GM23338 (cell line): ENCODE measurements at regions not wholly inside any gene's neighbourhood (a gene's known extent, or its start where the extent isn't known, plus 50 kb on each side); places are given as distances from the start of the nearest gene placed in this dataset.

Source experiments
- ATAC-seq: fragments of 200-7000 bp; cut with Tn5 transposase; 3 replicates; pipeline ENCODE4 v1.9.1; 2020
- DNase-seq: peaks from one replicate; pipeline ENCODE4 v3.0.0-alpha.2; 2015; ENCODE audit warnings: low spot score
- H2AFZ ChIP-seq: fragments of 200-600 bp; sonication (generic); 2 replicates; pipeline ENCODE4 v1.8.0; 2016; ENCODE audit warnings: antibody characterized with exemption, mild to moderate bottlenecking, moderate library complexity
- H3F3A ChIP-seq: fragments of 200-600 bp; sonication (generic); replicated peaks from 2 replicates; pipeline ENCODE4 v1.8.0; 2017; ENCODE audit warnings: antibody characterized with exemption, mixed run types, low read depth
- H3K27ac ChIP-seq: fragments of 200-600 bp; sonication (generic); 2 replicates; pipeline ENCODE4 v1.6.1; 2016; ENCODE audit warnings: low read depth
- H3K27me3 ChIP-seq: fragments of 200-600 bp; sonication (generic); 2 replicates; pipeline ENCODE4 v1.8.0; 2016; ENCODE audit warnings: mild to moderate bottlenecking, mixed run types, moderate library complexity; ENCODE audit not compliant: insufficient read depth
- H3K36me3 ChIP-seq: fragments of 200-600 bp; sonication (generic); 2 replicates; pipeline ENCODE4 v1.8.0; 2016; ENCODE audit warnings: mild to moderate bottlenecking; ENCODE audit not compliant: insufficient read depth
- H3K4me1 ChIP-seq: fragments of 200-600 bp; sonication (generic); 2 replicates; pipeline ENCODE4 v1.8.0; 2016; ENCODE audit warnings: mild to moderate bottlenecking, moderate library complexity; ENCODE audit not compliant: insufficient read depth
- H3K4me2 ChIP-seq: fragments of 200-600 bp; sonication (generic); 2 replicates; pipeline ENCODE4 v1.7.1; 2017; ENCODE audit warnings: mixed run types
- H3K4me3 ChIP-seq: fragments of 200-600 bp; sonication (generic); 2 replicates; pipeline ENCODE4 v1.6.1; 2016; ENCODE audit warnings: mixed run types
- H3K79me2 ChIP-seq: fragments of 200-600 bp; sonication (generic); replicated peaks from 2 replicates; pipeline ENCODE4 v1.8.0; 2017; ENCODE audit warnings: mild to moderate bottlenecking; ENCODE audit not compliant: insufficient read depth
- H3K9me2 ChIP-seq: fragments of 200-600 bp; sonication (generic); 2 replicates; pipeline ENCODE4 v1.8.0; 2017; ENCODE audit not compliant: insufficient read depth
- H4K20me1 ChIP-seq: fragments of 200-600 bp; sonication (generic); replicated peaks from 2 replicates; pipeline ENCODE4 v1.8.0; 2017; ENCODE audit warnings: mild to moderate bottlenecking; ENCODE audit not compliant: insufficient read depth
- H3K27ac Mint-ChIP-seq: 2 replicates; pipeline ENCODE4 v1.8.0; 2020; ENCODE audit warnings: inconsistent platforms, mild to moderate bottlenecking, moderate library complexity, mixed read lengths
- H3K27me3 Mint-ChIP-seq: 3 replicates; pipeline ENCODE4 v1.8.0; 2022; ENCODE audit warnings: low read depth, mild to moderate bottlenecking, moderate library complexity, mixed read lengths, inconsistent platforms; ENCODE audit not compliant: insufficient read depth, poor library complexity
- H3K36me3 Mint-ChIP-seq: 3 replicates; pipeline ENCODE4 v1.8.0; 2021; ENCODE audit warnings: low read depth, mild to moderate bottlenecking, inconsistent platforms, moderate library complexity, mixed read lengths
- H3K4me1 Mint-ChIP-seq: 3 replicates; pipeline ENCODE4 v1.8.0; 2020; ENCODE audit warnings: mild to moderate bottlenecking, inconsistent platforms, mixed read lengths
- H3K4me3 Mint-ChIP-seq: 3 replicates; pipeline ENCODE4 v1.8.0; 2021; ENCODE audit warnings: moderate library complexity, mild to moderate bottlenecking, inconsistent platforms, mixed read lengths
- H3K9me3 Mint-ChIP-seq: 3 replicates; pipeline ENCODE4 v1.8.0; 2020; ENCODE audit warnings: moderate library complexity, mild to moderate bottlenecking, inconsistent platforms, mixed read lengths
- CREB1 ChIP-seq: fragments of 250-450 bp; sonication (Bioruptor Pico); IDR thresholded peaks from 2 replicates; pipeline ENCODE4 v1.5.0; 2020; ENCODE audit warnings: low read depth, mild to moderate bottlenecking, moderate library complexity
- ETS1 ChIP-seq: IDR thresholded peaks from 2 replicates; pipeline ENCODE4 v1.6.1; 2016; ENCODE audit warnings: antibody characterized with exemption
- EZH2 ChIP-seq: fragments of 200-600 bp; sonication (generic); IDR thresholded peaks from one replicate; pipeline ENCODE4 v1.8.0; 2017; ENCODE audit warnings: antibody characterized with exemption, mild to moderate bottlenecking, low read depth; ENCODE audit not compliant: unreplicated experiment
- EZH2phosphoT487 ChIP-seq: fragments of 200-600 bp; sonication (generic); IDR thresholded peaks from one replicate; pipeline ENCODE4 v1.8.1; 2018; ENCODE audit warnings: antibody characterized with exemption; ENCODE audit not compliant: unreplicated experiment
- JUNB ChIP-seq: IDR thresholded peaks from one replicate; pipeline ENCODE4 v1.6.1; 2016; ENCODE audit warnings: antibody characterized with exemption; ENCODE audit not compliant: unreplicated experiment
- NANOG ChIP-seq: IDR thresholded peaks from 2 replicates; pipeline ENCODE4 v1.6.1; 2016; ENCODE audit warnings: antibody characterized with exemption, borderline replicate concordance
- POLR2AphosphoS5 ChIP-seq: IDR thresholded peaks from 2 replicates; pipeline ENCODE4 v1.6.1; 2016; ENCODE audit warnings: antibody characterized with exemption, low read depth
- STAT1 ChIP-seq: IDR thresholded peaks from one replicate; pipeline ENCODE4 v1.6.1; 2016; ENCODE audit warnings: antibody characterized with exemption; ENCODE audit not compliant: unreplicated experiment
- ZNF114 ChIP-seq: fragments of 250-450 bp; sonication (Bioruptor Pico); IDR thresholded peaks from 2 replicates; pipeline ENCODE4 v1.5.0; 2020; ENCODE audit warnings: mild to moderate bottlenecking, moderate library complexity
- ZNF331 ChIP-seq: fragments of 250-450 bp; sonication (Bioruptor Pico); IDR thresholded peaks from 2 replicates; pipeline ENCODE4 v1.5.0; 2020; ENCODE audit warnings: low read depth, mild to moderate bottlenecking, moderate library complexity
- ZNF462 ChIP-seq: fragments of 250-450 bp; sonication (Bioruptor Pico); IDR thresholded peaks from 2 replicates; pipeline ENCODE4 v1.5.0; 2020; ENCODE audit warnings: mild to moderate bottlenecking, moderate library complexity
- TF ChIP-seq, protein P1 (sequence below), 2 experiments: fragments of 200-600 bp in 1 of 2; sonication (generic) in 1 of 2; conservative IDR thresholded peaks; 2 replicates each; pipeline versions ENCODE4 v1.5.1 to v1.6.1; 2016 to 2017; ENCODE audit warnings: antibody characterized with exemption in 2 of 2, low read depth in 2 of 2, mild to moderate bottlenecking in 2 of 2, moderate library complexity in 1 of 2
- TF ChIP-seq, protein P2 (sequence below): IDR thresholded peaks from one replicate; pipeline ENCODE4 v1.6.1; 2018; ENCODE audit warnings: antibody characterized with exemption; ENCODE audit not compliant: unreplicated experiment

DNA sequence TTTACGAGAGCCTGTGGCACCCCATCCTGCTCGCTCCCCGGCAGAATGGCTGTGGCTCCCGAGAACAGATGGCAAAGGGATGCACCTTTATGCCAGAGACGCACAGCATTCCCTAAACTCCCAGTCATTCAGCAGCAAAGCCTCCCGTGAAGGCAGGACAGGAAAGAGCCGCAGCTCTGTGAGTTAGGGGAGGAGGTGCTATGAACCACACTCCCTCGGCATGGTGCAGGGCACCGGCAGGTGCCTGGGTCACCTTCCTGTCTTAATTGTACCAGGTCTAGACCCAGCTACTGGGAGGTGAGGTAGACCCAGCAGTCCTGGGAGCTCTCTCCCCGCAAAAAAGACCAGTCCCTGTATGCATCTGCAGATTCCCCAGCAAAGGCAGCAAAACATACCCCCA lies 149.8 kb downstream of the TWIST2 start:
- no peak overlapping the region for H3K4me2 ChIP-seq
- no peaks in the 10 kb centered on the region for H3F3A ChIP-seq
- ATAC-seq (no peak), DNase-seq (no peak)
- no peaks in the 10 kb centered on the region for H3K27me3 ChIP-seq
- no peaks in the 10 kb centered on the region for H3K4me1 Mint-ChIP-seq
- H2AFZ ChIP-seq: no peak overlapping the region
- H3K4me3 Mint-ChIP-seq: no peak overlapping the region
- no peak overlapping the region for H3K27ac ChIP-seq
- H3K4me3 ChIP-seq: no peak overlapping the region
- H3K36me3 ChIP-seq: no peaks in the 10 kb centered on the region
- no peak overlapping the region for H3K27ac Mint-ChIP-seq
- H3K4me1 ChIP-seq: no peaks in the 10 kb centered on the region
- peaks cover 7% of the 10 kb centered on the region; the same call in 2 of the 3 replicates for H3K36me3 Mint-ChIP-seq
- H3K79me2 ChIP-seq: no peaks in the 10 kb centered on the region
- H3K9me2 ChIP-seq: no peaks in the 10 kb centered on the region
- H3K9me3 Mint-ChIP-seq: peaks cover 32% of the 10 kb centered on the region
- no peaks in the 10 kb centered on the region for H4K20me1 ChIP-seq
- H3K27me3 Mint-ChIP-seq: peaks cover 2% of the 10 kb centered on the region
- no peak for TF ChIP-seq EZH2
- TF ChIP-seq CREB1: no peak
- no peak for TF ChIP-seq ZNF462 (CRISPR knock-in tag)
- no peak for TF ChIP-seq NANOG
- TF ChIP-seq, protein P1, sequence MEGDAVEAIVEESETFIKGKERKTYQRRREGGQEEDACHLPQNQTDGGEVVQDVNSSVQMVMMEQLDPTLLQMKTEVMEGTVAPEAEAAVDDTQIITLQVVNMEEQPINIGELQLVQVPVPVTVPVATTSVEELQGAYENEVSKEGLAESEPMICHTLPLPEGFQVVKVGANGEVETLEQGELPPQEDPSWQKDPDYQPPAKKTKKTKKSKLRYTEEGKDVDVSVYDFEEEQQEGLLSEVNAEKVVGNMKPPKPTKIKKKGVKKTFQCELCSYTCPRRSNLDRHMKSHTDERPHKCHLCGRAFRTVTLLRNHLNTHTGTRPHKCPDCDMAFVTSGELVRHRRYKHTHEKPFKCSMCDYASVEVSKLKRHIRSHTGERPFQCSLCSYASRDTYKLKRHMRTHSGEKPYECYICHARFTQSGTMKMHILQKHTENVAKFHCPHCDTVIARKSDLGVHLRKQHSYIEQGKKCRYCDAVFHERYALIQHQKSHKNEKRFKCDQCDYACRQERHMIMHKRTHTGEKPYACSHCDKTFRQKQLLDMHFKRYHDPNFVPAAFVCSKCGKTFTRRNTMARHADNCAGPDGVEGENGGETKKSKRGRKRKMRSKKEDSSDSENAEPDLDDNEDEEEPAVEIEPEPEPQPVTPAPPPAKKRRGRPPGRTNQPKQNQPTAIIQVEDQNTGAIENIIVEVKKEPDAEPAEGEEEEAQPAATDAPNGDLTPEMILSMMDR (conservative IDR thresholded peaks at IDR 0.05; ENCODE audit: low read depth in 2 of 2): no peak
- no peak for TF ChIP-seq POLR2AphosphoS5
- TF ChIP-seq STAT1: no peak
- no peak for TF ChIP-seq JUNB
- no peak for TF ChIP-seq ETS1
- no peak for TF ChIP-seq ZNF331 (CRISPR knock-in tag)
- no peak for TF ChIP-seq EZH2phosphoT487
- TF ChIP-seq, protein P2, sequence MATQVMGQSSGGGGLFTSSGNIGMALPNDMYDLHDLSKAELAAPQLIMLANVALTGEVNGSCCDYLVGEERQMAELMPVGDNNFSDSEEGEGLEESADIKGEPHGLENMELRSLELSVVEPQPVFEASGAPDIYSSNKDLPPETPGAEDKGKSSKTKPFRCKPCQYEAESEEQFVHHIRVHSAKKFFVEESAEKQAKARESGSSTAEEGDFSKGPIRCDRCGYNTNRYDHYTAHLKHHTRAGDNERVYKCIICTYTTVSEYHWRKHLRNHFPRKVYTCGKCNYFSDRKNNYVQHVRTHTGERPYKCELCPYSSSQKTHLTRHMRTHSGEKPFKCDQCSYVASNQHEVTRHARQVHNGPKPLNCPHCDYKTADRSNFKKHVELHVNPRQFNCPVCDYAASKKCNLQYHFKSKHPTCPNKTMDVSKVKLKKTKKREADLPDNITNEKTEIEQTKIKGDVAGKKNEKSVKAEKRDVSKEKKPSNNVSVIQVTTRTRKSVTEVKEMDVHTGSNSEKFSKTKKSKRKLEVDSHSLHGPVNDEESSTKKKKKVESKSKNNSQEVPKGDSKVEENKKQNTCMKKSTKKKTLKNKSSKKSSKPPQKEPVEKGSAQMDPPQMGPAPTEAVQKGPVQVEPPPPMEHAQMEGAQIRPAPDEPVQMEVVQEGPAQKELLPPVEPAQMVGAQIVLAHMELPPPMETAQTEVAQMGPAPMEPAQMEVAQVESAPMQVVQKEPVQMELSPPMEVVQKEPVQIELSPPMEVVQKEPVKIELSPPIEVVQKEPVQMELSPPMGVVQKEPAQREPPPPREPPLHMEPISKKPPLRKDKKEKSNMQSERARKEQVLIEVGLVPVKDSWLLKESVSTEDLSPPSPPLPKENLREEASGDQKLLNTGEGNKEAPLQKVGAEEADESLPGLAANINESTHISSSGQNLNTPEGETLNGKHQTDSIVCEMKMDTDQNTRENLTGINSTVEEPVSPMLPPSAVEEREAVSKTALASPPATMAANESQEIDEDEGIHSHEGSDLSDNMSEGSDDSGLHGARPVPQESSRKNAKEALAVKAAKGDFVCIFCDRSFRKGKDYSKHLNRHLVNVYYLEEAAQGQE: no peak
- no peak for TF ChIP-seq ZNF114
